GM23248 (cell line): ENCODE measurements at regions not wholly inside any gene's neighbourhood (a gene's known extent, or its start where the extent isn't known, plus 50 kb on each side); places are given as distances from the start of the nearest gene placed in this dataset.

Source experiments
- DNase-seq: peaks from one replicate; pipeline ENCODE4 v3.0.0-alpha.2; 2015
- H2AFZ ChIP-seq: fragments of 200-600 bp; sonication (generic); 2 replicates; pipeline ENCODE4 v1.6.1; 2016; ENCODE audit warnings: antibody characterized with exemption
- H3F3A ChIP-seq: fragments of 200-600 bp; sonication (generic); 2 replicates; pipeline ENCODE4 v1.6.1; 2016; ENCODE audit warnings: mild to moderate bottlenecking, antibody characterized with exemption, mixed run types; ENCODE audit not compliant: insufficient read depth
- H3K27ac ChIP-seq: fragments of 200-600 bp; sonication (generic); 2 replicates; pipeline ENCODE4 v1.5.1; 2016; ENCODE audit warnings: mild to moderate bottlenecking
- H3K27me3 ChIP-seq: fragments of 200-600 bp; sonication (generic); replicated peaks from 2 replicates; pipeline ENCODE4 v1.6.1; 2016; ENCODE audit warnings: mild to moderate bottlenecking; ENCODE audit not compliant: insufficient read depth
- H3K36me3 ChIP-seq: fragments of 200-600 bp; sonication (generic); 2 replicates; pipeline ENCODE4 v1.6.1; 2016; ENCODE audit warnings: low read depth, mild to moderate bottlenecking
- H3K4me1 ChIP-seq: fragments of 200-600 bp; sonication (generic); 2 replicates; pipeline ENCODE4 v1.6.1; 2016; ENCODE audit warnings: mild to moderate bottlenecking; ENCODE audit not compliant: insufficient read depth
- H3K4me2 ChIP-seq: fragments of 200-600 bp; sonication (generic); one replicate; pipeline ENCODE4 v1.6.1; 2016; ENCODE audit warnings: mild to moderate bottlenecking; ENCODE audit not compliant: unreplicated experiment
- H3K4me3 ChIP-seq: fragments of 200-600 bp; sonication (generic); 2 replicates; pipeline ENCODE4 v1.5.1; 2016; ENCODE audit warnings: mild to moderate bottlenecking
- H3K79me2 ChIP-seq: fragments of 200-600 bp; sonication (generic); 2 replicates; pipeline ENCODE4 v1.6.1; 2016; ENCODE audit warnings: mild to moderate bottlenecking; ENCODE audit not compliant: insufficient read depth
- H3K9ac ChIP-seq: fragments of 200-600 bp; sonication (generic); 2 replicates; pipeline ENCODE4 v1.6.1; 2016; ENCODE audit warnings: mild to moderate bottlenecking
- H3K9me2 ChIP-seq: fragments of 200-600 bp; sonication (generic); 2 replicates; pipeline ENCODE4 v1.6.1; 2016; ENCODE audit warnings: mixed run types, mild to moderate bottlenecking, moderate library complexity; ENCODE audit not compliant: insufficient read depth
- H3K9me3 ChIP-seq: fragments of 200-600 bp; sonication (generic); one replicate; pipeline ENCODE4 v1.6.1; 2017; ENCODE audit warnings: low read depth
- H4K20me1 ChIP-seq: fragments of 200-600 bp; sonication (generic); 2 replicates; pipeline ENCODE4 v1.6.0; 2016; ENCODE audit not compliant: insufficient read depth
- EZH2 ChIP-seq: fragments of 200-600 bp; sonication (generic); IDR thresholded peaks from 2 replicates; pipeline ENCODE4 v1.6.1; 2018; ENCODE audit warnings: antibody characterized with exemption, mild to moderate bottlenecking; ENCODE audit not compliant: insufficient read depth, poor library complexity, severe bottlenecking
- EZH2phosphoT487 ChIP-seq: fragments of 200-600 bp; sonication (generic); IDR thresholded peaks from 2 replicates; pipeline ENCODE4 v1.6.1; 2018; ENCODE audit warnings: antibody characterized with exemption, moderate library complexity, mild to moderate bottlenecking, low read depth; ENCODE audit not compliant: insufficient read depth
- WGBS, 2 experiments: methylation state at CpG; one replicate each; pipeline ENCODE4 v1.1.6; 2015 to 2017; ENCODE audit warnings: low lambda C conversion rate in 2 of 2, low coverage in 1 of 2; ENCODE audit errors: missing lambda C conversion rate in 2 of 2; 5-methylcytosine and 5-hydroxymethylcytosine counted together
- in situ Hi-C: fragments of 300-500 bp; cut with MboI; formaldehyde crosslinking; loops from 2 replicates; pipeline ENCODE4 v1.15.0; 2020

DNA sequence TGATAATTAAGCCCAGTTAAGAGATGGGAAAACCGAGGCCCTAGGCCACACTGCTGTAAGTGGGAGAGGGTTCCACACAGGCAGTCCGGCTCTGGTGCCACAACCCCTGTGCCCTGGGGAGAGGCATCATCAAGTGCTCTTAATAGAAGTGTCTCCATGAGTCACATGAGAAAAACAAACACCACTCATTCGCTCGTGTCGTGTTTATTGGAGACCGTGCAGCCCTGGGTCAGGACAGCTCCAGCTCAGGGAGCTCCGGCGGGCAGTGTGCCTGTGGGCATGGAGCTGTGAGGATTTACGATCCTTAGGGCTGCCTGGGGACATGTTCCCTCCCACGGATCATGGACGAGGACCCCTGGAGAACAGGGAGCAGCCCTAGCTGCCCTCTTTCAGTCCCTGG is 658.5 kb downstream of the AJAP1 start:
- WGBS, 2 experiments = 23 to 29% methylated on average over 9 to 11 of the region's 11 CpGs
- in situ Hi-C loops = no loop called here
- H3K4me3 ChIP-seq = no peak overlapping the region

GRCh38 chr1:5312293-5312674 is 657.9 kb downstream of the AJAP1 start:
- no peaks in the 10 kb centered on the region for H3K4me1 ChIP-seq
- H3K9ac ChIP-seq = no peak overlapping the region
- no peaks in the 10 kb centered on the region for H3K9me2 ChIP-seq
- H3K27me3 ChIP-seq = no peaks in the 10 kb centered on the region
- H3K4me3 ChIP-seq = no peak overlapping the region
- no peaks in the 10 kb centered on the region for H3K9me3 ChIP-seq
- no peak overlapping the region for H3K4me2 ChIP-seq
- in situ Hi-C loops = no loop called here
- no peaks in the 10 kb centered on the region for H4K20me1 ChIP-seq
- no peak overlapping the region for H2AFZ ChIP-seq
- no peak overlapping the region for H3K27ac ChIP-seq
- no peaks in the 10 kb centered on the region for H3F3A ChIP-seq
- H3K79me2 ChIP-seq = no peaks in the 10 kb centered on the region
- no peaks in the 10 kb centered on the region for H3K36me3 ChIP-seq
- DNase-seq = no peak
- no peak for TF ChIP-seq EZH2
- TF ChIP-seq EZH2phosphoT487 = no peak
- WGBS, 2 experiments = 21 to 27% methylated on average over 7 of the region's 7 CpGs

More for the DNA sequence above, 658.5 kb downstream of the AJAP1 start:
- DNase-seq = no peak
- Histone ChIP-seq H4K20me1 (no peaks in the 10 kb centered on the region), H3K27me3 (no peaks in the 10 kb centered on the region), H3K9me2 (no peaks in the 10 kb centered on the region), H3K36me3 (no peaks in the 10 kb centered on the region), H3K9me3 (no peaks in the 10 kb centered on the region), H2AFZ (no peak overlapping the region), H3K4me1 (no peaks in the 10 kb centered on the region), H3K9ac (no peak overlapping the region), H3F3A (no peaks in the 10 kb centered on the region), H3K27ac (no peak overlapping the region), H3K79me2 (no peaks in the 10 kb centered on the region), H3K4me2 (no peak overlapping the region)
- TF ChIP-seq EZH2phosphoT487 = no peak
- TF ChIP-seq EZH2 = no peak

DNA sequence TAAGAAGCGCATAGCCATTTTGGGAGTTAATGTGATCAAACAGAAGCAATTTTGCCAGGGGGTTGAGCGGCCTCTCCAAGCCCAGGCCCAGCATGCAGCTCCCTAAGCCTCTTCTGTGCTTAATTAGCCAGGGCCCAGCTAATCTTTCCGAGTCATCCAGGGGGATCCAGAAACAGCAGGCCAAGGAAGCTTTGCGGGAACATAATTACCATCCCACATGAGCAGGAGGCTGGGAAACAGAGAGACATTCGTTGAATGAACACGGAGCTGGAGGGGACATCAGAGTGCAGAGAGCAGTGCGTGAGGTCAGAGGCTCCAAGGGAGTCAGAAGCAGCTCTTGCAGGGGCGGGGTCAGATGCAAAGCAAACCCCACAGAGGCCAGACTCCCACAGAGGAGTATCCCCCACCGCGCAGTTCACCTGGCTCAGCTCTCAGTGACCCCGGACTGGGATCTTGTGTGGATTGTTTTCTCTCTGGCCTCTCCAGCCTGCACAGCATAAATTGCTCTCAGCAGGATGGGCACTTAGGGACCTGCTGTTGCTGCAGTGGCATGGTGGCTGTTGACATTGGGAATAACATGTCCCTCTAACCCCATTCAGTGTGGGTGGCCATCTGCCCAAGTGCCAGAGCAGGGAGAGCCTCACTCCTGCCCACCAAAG is 657.4 kb downstream of the AJAP1 start:
- WGBS, 2 experiments = 15 to 22% methylated on average over 11 of the region's 11 CpGs
- no peak for DNase-seq
- H3K4me3 ChIP-seq = no peak overlapping the region
- H2AFZ ChIP-seq = no peak overlapping the region
- H3K9me3 ChIP-seq = no peaks in the 10 kb centered on the region
- no peaks in the 10 kb centered on the region for H4K20me1 ChIP-seq
- in situ Hi-C loops = no loop called here
- no peaks in the 10 kb centered on the region for H3K9me2 ChIP-seq
- no peaks in the 10 kb centered on the region for H3K4me1 ChIP-seq
- no peaks in the 10 kb centered on the region for H3K79me2 ChIP-seq
- H3K27ac ChIP-seq = no peak overlapping the region
- H3F3A ChIP-seq = no peaks in the 10 kb centered on the region
- no peaks in the 10 kb centered on the region for H3K27me3 ChIP-seq
- no peak overlapping the region for H3K4me2 ChIP-seq
- TF ChIP-seq EZH2 = no peak
- no peak for TF ChIP-seq EZH2phosphoT487
- no peak overlapping the region for H3K9ac ChIP-seq
- no peaks in the 10 kb centered on the region for H3K36me3 ChIP-seq

DNA sequence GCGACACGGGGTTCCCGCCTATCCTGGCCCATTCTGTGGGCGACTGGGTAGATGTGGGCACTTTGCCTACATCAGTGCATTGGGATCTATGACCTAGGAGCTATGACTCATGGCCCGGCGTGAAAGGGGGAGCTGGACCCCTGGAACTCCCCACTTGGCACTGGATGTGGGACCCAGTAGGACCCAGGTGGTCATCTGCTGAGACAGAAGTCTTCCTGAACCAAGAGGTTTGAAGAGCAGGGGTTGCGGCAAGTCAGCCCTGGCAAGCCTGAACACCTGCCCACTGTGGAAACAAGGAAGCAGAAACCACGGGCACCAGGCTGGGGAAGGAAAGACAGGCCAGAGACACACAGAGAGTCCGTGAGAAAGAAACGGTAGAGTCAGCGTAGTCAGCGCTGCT is 656.7 kb downstream of the AJAP1 start:
- Histone ChIP-seq H3K79me2 (no peaks in the 10 kb centered on the region), H3K27ac (no peak overlapping the region)
- WGBS, 2 experiments = 41 to 45% methylated on average over 12 of the region's 12 CpGs

More for the DNA sequence above, 656.7 kb downstream of the AJAP1 start:
- no peak for TF ChIP-seq EZH2
- no peak for TF ChIP-seq EZH2phosphoT487
- Histone ChIP-seq H3K36me3 (no peaks in the 10 kb centered on the region), H3K9me2 (no peaks in the 10 kb centered on the region), H4K20me1 (no peaks in the 10 kb centered on the region), H3F3A (no peaks in the 10 kb centered on the region), H3K4me1 (no peaks in the 10 kb centered on the region), H3K9ac (no peak overlapping the region), H3K4me3 (no peak overlapping the region), H2AFZ (no peak overlapping the region), H3K4me2 (no peak overlapping the region), H3K9me3 (no peaks in the 10 kb centered on the region), H3K27me3 (no peaks in the 10 kb centered on the region)
- in situ Hi-C loops = no loop called here
- DNase-seq = no peak
